Retinal pigment epithelial cell (primary cell): ENCODE measurements at regions not wholly inside any gene's neighbourhood (a gene's known extent, or its start where the extent isn't known, plus 50 kb on each side); places are given as distances from the start of the nearest gene placed in this dataset.
"Not testable (repeated sequence)": the region's sequence is repeated elsewhere in the genome, so short reads cannot be mapped to it uniquely, and the experiment has no call there.

Source experiments
- DNase-seq: peaks from one replicate; pipeline ENCODE4 v3.0.0-alpha.2; 2010; ENCODE audit warnings: low read depth
- H3K4me3 ChIP-seq: 2 replicates; pipeline ENCODE4 v1.5.1; 2011; ENCODE audit warnings: mild to moderate bottlenecking, low read length, control low read depth, moderate library complexity
- TF ChIP-seq, protein P1 (sequence below): conservative IDR thresholded peaks from 2 replicates; pipeline ENCODE4 v1.5.1; 2011; ENCODE audit warnings: low read depth, low read length, control low read depth, inconsistent platforms

DNA sequence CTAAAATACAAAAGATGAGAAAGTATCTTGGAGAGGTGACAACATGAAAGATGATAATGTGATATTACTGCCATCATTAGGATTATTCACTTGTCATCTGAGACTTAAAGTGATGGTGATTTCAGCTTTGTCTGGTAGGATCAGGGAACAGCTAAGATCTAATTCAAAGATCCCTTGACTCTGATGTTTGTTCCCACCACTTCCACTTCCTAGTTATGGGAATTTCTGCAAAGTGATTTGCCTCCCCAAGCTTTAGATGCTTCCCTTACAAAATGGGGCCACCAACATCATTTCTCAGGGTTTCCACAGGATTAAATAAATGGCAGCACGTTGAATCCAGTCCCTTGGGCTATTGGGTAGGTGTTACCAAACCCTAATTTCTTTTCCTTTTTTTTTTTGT lies 550.8 kb upstream of the CDH5 start:
- TF ChIP-seq, protein P1, sequence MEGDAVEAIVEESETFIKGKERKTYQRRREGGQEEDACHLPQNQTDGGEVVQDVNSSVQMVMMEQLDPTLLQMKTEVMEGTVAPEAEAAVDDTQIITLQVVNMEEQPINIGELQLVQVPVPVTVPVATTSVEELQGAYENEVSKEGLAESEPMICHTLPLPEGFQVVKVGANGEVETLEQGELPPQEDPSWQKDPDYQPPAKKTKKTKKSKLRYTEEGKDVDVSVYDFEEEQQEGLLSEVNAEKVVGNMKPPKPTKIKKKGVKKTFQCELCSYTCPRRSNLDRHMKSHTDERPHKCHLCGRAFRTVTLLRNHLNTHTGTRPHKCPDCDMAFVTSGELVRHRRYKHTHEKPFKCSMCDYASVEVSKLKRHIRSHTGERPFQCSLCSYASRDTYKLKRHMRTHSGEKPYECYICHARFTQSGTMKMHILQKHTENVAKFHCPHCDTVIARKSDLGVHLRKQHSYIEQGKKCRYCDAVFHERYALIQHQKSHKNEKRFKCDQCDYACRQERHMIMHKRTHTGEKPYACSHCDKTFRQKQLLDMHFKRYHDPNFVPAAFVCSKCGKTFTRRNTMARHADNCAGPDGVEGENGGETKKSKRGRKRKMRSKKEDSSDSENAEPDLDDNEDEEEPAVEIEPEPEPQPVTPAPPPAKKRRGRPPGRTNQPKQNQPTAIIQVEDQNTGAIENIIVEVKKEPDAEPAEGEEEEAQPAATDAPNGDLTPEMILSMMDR: no peak
- no peak for DNase-seq
- H3K4me3 ChIP-seq: no peak overlapping the region

- not testable (repeated sequence) for H3K4me3 ChIP-seq, DNase-seq
Observed at GRCh38 chr16:65813879-65814278, 552.6 kb upstream of the CDH5 start.

DNA sequence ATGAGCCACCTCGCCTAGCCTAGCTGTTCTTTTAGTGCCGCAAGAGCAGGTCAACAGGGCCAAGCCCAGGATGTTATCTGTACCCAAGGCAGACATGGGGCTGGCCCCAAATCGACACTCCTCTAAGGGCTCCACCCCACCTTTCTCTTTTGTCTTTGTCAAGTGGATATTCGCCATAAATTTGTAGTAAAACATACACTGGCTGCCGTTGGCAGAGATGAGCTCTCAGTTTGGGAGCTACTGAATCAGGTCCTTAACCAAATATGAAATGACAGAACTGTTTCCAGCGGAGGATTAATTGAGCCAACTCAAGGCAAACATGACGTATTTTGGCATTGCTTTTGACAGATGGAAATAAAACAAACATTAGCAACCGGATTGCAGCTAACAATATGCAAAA lies 556.9 kb upstream of the CDH5 start:
- no peak overlapping the region for H3K4me3 ChIP-seq
- no peak for DNase-seq
- TF ChIP-seq, protein P1: no peak

DNA sequence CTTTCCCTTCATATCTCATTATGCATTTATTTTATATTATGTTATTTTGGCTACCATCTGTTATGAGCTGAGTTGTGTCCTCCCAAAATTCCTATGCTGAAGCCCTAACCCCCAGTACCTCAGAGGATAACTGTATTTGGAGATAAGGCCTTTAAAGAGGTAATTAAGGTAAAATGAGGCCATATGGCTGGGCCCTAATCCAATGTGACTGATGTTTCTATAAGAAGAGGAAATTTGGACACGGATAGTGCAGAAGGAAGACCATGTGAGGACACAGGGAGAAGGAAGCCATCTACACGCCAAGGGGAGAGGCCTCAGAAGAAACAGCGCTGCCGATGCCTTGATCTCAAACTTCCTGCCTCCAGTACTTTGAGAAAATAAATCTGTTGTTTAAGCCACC lies 557.7 kb upstream of the CDH5 start:
- DNase-seq: no peak
- TF ChIP-seq, protein P1: no peak
- no peak overlapping the region for H3K4me3 ChIP-seq

- TF ChIP-seq, protein P1: no peak
- DNase-seq: no peak
- H3K4me3 ChIP-seq: no peak overlapping the region
Observed at GRCh38 chr16:65807858-65808257, 558.6 kb upstream of the CDH5 start.

DNA sequence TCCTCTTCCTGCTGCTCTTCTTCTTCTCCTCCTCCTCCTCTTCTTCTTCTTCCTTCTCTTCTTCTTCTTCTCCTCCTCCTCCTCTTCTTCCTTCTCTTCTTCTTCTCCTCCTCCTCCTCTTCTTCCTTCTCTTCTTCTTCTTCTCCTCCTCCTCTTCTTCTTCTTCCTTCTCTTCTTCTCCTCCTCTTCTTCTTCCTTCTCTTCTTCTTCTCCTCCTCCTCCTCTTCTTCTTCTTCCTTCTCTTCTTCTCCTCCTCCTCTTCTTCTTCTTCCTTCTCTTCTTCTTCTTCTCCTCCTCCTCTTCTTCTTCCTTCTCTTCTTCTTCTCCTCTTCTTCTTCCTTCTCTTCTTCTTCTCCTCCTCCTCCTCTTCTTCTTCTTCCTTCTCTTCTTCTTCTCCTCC lies 560.8 kb upstream of the CDH5 start:
- DNase-seq, H3K4me3 ChIP-seq: not testable (repeated sequence)

DNA sequence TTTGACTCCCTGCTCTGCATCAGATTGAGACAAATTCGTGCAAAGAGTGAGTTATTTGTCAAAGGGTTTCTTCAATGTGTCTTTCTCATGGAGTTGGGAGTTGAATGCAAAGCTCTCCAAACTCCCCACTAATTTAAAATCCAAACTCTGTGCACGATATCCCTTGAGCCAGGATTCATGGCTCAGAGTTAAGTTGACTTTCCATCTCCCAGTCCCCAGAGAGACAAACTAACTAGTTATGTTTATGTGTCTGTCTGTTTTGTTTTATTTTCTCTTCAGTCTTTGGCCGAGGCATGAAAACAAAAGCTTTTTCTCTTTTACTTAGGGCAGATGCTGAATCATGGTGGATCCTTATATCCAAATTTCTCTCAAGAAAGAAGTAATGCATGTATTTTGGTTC lies 570.0 kb upstream of the CDH5 start:
- DNase-seq: no peak
- H3K4me3 ChIP-seq: no peak overlapping the region
- TF ChIP-seq, protein P1: no peak

DNA sequence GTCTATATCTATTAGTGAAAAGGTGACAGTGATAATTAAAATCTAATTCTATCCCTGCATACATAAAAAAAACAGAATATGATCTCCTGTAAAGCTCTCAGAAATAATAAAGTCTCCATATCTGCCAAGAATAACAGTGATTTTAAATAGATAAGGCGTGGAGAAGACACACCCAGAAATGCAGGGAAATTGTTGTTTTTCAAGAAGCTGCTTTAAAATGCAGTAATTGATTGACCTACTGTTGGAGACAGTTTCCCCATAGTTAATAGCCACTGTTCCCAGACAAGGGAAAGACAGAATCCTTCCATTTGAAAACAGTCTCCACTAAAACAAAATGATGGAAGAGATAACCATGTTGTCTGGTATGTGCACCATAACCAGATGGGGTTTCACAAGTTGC lies 571.5 kb upstream of the CDH5 start:
- H3K4me3 ChIP-seq: no peak overlapping the region
- DNase-seq: no peak
- TF ChIP-seq, protein P1: no peak

DNA sequence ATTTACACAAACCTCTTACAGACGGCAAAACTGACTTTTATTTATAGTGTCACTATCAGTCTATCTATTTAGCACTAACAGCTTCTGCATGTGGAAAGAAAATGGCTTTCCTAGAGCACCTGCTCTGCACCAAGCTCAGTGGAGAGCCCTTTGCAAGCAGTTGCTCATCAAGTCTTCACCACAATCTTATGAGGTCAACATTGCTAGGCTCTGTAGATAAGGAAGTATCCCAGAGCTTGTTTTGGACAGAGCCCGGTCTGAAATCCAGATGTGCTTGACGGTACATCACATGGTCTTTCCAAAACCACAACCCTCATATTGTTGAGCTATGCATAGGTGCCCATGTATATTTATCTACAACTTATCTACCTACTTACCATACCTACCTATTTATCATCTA lies 572.7 kb upstream of the CDH5 start:
- DNase-seq: no peak
- TF ChIP-seq, protein P1: no peak
- H3K4me3 ChIP-seq: no peak overlapping the region
